NCI-H345 treated with DMSO at 0.1 percent for 48 hours (cell line): ENCODE measurements at regions not wholly inside any gene's neighbourhood (a gene's known extent, or its start where the extent isn't known, plus 50 kb on each side); places are given as distances from the start of the nearest gene placed in this dataset.
"Not testable (repeated sequence)": the region's sequence is repeated elsewhere in the genome, so short reads cannot be mapped to it uniquely, and the experiment has no call there.

ENCODE experiments used
- DNase-seq: peaks from one replicate; lab custom pipeline; 2025; ENCODE audit not compliant: unreplicated experiment; lab: John Stamatoyannopoulos, UW

GRCh38 chr2:186164325-186164724 is 321.7 kb upstream of the ZC3H15 start:
- DNase-seq, result no peak

DNA sequence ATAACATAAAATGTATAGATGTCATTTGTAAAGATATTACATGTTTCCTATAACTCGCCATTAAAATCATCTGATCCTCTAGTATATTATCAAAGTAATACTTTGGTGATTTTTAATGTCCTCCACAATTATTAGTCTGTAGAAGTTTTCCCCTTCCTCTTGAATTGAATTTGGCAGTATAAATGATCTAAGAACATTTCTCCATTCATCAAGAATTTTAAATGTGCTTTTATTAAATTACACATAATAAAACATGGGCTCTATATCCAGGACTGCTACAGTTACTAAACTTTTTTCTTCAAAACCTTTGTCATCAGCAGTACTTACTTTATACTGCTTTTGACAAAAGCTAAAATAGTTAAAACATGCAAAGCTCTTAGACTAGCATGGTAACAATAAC is 315.4 kb upstream of the ZC3H15 start:
- DNase-seq, result no peak

DNA sequence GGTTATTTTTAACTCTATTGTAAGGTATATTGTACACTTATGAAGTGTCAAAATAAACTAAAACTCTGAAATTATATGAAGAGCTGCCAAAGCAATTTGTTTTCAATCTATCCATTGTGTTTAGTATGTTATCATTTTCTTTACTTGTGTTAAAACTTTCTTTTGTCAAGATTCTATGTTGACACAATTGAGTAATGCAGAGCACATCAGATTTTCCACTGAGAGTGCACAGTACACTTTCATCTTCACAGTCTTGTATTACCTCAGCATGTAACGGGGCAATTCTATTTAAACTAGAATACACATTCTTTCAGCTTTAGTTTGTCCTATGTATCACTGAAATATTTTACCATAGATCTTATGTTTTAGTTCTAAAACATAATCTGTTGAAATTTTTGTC is 304.4 kb upstream of the ZC3H15 start:
- DNase-seq, result no peak

GRCh38 chr2:186182366-186182765 is 303.7 kb upstream of the ZC3H15 start:
- not testable (repeated sequence) for DNase-seq

GRCh38 chr2:186183406-186183805 is 302.7 kb upstream of the ZC3H15 start:
- no peak for DNase-seq

- DNase-seq, result no peak
Observed at GRCh38 chr2:186187854-186188253, 298.2 kb upstream of the ZC3H15 start.

GRCh38 chr2:186189816-186190215 is 296.2 kb upstream of the ZC3H15 start:
- no peak for DNase-seq

GRCh38 chr2:186195696-186196095 is 290.4 kb upstream of the ZC3H15 start:
- DNase-seq, result no peak

GRCh38 chr2:186197955-186198354 is 288.1 kb upstream of the ZC3H15 start:
- no peak for DNase-seq

- DNase-seq, result no peak
Observed at GRCh38 chr2:186199029-186199428, 287.0 kb upstream of the ZC3H15 start.

DNA sequence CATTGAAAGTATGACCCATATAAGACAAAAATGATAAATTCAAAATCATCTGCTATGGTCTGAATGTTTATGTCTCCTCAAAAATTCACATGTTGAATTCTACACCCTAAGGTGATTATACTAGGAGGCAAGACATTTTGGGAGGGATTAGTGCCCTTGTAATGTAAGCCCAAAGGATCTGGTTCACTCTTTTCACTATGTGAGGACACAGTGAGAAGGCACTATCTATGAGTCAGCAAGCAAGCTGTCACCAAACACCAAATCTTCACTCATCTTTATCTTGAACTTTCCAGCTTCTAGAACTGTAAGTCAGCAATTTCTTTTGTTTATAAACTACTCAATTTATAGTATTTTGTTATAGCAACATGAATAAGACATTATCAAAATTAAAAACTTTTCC is 284.7 kb upstream of the ZC3H15 start:
- DNase-seq, result no peak

GRCh38 chr2:186205254-186205911 is 280.7 kb upstream of the ZC3H15 start:
- no peak for DNase-seq

- no peak for DNase-seq
Observed at GRCh38 chr2:186209532-186209931, 276.5 kb upstream of the ZC3H15 start.

GRCh38 chr2:186220409-186220808 is 265.7 kb upstream of the ZC3H15 start:
- DNase-seq, result no peak

GRCh38 chr2:186229265-186229664 is 256.8 kb upstream of the ZC3H15 start:
- DNase-seq, result no peak

DNA sequence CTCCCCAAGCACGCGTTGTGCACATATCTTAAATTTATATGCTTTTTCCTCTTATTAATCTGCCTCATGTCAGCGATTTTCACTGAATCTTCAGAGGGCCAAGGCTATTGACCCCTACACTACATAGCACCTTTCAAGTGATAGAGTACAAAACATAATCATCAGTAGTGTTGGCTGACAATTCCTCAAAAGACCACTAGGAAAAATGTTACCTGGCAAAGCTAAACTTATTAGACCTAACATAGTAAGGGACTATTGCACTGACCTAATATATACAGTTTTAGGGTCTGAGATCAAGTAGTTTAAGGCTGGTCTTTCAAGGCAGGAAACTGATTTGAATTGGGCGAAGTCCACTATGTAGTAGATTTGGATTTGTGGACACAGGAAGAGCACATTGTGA is 244.2 kb upstream of the ZC3H15 start:
- DNase-seq, result no peak

- DNase-seq, result no peak
Observed at GRCh38 chr2:186254759-186255158, 231.3 kb upstream of the ZC3H15 start.

GRCh38 chr2:186255823-186256222 is 230.2 kb upstream of the ZC3H15 start:
- no peak for DNase-seq

DNA sequence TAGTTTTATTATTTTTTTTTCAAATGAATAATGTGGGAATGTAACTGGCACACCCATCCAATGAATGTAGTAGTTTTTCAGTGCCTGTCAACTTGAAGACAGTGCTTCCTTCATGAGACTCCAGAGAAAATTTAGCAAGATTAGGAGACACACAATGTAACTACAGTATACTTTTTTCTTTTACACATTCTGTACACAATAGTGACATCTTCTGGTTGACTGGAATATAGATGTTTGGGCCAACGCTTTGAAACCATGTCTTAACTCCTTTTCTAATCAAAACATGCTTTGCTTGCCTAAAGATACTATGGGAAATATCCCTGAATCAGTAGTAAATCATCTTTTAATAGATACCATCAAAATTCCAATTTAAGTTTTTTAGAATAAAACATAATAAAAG is 229.5 kb upstream of the ZC3H15 start:
- peak; percentile 27 for DNase-seq

DNA sequence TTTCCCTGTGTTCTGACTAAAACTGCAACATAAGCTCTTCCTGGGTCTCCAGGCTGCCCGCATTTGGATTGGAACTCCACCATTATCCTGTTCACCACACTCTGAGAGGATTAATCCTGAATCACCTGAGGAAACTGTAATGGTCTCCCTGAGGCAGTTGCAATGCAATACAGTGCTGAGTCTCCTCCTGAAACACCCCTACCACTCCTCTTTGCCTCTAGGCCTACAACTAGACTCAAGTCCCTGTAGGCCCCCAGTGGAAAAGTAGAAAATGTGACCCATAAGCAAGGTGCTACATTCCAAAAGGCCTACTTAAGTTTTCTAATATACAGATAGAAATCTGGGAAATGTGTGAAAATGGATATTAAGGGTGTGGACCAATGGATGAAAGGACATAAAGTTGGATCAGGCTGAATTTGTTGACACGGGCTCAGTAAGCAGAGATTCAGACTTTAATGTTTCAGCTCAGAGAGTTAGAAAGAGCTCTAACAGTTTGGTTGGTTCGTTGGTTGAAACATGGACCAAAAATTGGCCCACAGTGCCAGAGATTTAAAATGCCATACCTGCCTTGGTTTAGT is 222.3 kb upstream of the ZC3H15 start:
- no peak for DNase-seq

DNA sequence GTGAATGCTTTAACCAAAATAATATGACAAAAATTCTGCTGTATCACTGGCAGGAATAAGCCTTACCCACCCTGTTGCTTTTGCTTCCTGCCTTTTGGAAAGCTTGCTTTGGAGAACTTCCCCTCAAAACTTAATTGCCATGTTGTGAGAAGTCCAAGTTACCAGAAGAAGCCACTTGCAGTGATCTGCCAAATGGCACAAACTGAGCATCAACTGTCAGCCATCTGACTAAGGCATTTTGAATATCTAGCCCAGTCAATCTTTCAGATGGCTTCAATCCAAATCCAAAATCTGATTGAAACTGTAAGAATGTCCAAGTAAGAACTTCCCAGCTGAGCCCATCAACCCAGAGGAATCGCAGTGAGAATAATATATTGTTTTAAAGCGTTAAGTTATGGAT is 216.5 kb upstream of the ZC3H15 start:
- no peak for DNase-seq

- DNase-seq, result no peak
Observed at GRCh38 chr2:186273953-186274352, 212.1 kb upstream of the ZC3H15 start.

DNA sequence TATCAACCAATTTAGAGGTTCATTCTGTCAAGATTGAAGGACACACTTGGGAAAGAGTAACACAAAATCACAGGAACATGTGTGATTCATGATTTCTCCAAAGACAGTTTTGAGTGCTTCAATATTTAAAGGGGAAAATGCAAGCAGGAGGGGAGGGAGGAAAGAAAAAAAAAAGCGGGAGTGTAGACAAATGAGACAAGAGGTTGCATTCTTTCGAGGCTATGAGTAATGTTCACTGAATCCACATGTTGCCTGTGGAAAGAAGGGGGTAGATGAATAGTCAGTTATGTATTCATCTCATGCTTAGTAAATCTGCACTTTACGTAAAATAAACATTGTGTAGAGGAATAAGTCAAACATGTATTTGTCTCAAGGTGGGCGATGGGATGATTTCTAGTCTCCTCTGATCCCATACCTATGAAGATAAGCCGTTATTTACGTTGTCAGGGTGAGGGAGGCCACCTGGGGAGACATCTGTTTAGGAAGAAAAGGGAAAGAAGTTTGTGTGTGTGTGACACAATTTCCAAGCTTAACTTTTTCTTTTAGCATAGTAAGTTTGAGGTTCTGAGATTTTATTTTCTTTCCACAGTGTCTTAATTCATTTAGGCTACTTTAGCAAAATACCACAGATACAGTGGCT is 211.0 kb upstream of the ZC3H15 start:
- no peak for DNase-seq
